Effector memory CD8-positive, alpha-beta T cell (primary cell): ENCODE measurements at regions not wholly inside any gene's neighbourhood (a gene's known extent, or its start where the extent isn't known, plus 50 kb on each side); places are given as distances from the start of the nearest gene placed in this dataset.
"Not testable (repeated sequence)": the region's sequence is repeated elsewhere in the genome, so short reads cannot be mapped to it uniquely, and the experiment has no call there.

Source experiments
- ATAC-seq: fragments of 150-1000 bp; cut with Tn5 transposase; replicated peaks from 2 replicates; pipeline ENCODE4 v1.10.0; 2021; ENCODE audit warnings: mild to moderate bottlenecking, moderate library complexity
- DNase-seq, 3 experiments: peaks; one replicate each; pipeline ENCODE4 v3.0.0; 2021
- H3K27ac Mint-ChIP-seq, 2 donors: one replicate each; pipeline ENCODE4 v1.8.0; 2022; ENCODE audit warnings: mild to moderate bottlenecking in 2 of 2, mixed read lengths in 2 of 2, moderate library complexity in 2 of 2
- H3K27me3 Mint-ChIP-seq, 2 donors: one replicate each; pipeline ENCODE4 v1.8.0; 2022; ENCODE audit warnings: mixed read lengths in 2 of 2
- H3K36me3 Mint-ChIP-seq: one replicate; pipeline ENCODE4 v1.8.0; 2022; ENCODE audit warnings: mild to moderate bottlenecking, moderate library complexity, mixed read lengths; ENCODE audit not compliant: insufficient read depth
- H3K4me1 Mint-ChIP-seq, 2 donors: one replicate each; pipeline ENCODE4 v1.8.0; 2022; ENCODE audit warnings: low read depth in 2 of 2, mixed read lengths in 2 of 2
- H3K4me3 Mint-ChIP-seq, 2 donors: one replicate each; pipeline ENCODE4 v1.8.0; 2022; ENCODE audit warnings: mild to moderate bottlenecking in 2 of 2, mixed read lengths in 2 of 2, moderate library complexity in 2 of 2
- H3K9me3 Mint-ChIP-seq, 2 donors: one replicate each; pipeline ENCODE4 v1.8.0; 2022; ENCODE audit warnings: mixed read lengths in 2 of 2

DNA sequence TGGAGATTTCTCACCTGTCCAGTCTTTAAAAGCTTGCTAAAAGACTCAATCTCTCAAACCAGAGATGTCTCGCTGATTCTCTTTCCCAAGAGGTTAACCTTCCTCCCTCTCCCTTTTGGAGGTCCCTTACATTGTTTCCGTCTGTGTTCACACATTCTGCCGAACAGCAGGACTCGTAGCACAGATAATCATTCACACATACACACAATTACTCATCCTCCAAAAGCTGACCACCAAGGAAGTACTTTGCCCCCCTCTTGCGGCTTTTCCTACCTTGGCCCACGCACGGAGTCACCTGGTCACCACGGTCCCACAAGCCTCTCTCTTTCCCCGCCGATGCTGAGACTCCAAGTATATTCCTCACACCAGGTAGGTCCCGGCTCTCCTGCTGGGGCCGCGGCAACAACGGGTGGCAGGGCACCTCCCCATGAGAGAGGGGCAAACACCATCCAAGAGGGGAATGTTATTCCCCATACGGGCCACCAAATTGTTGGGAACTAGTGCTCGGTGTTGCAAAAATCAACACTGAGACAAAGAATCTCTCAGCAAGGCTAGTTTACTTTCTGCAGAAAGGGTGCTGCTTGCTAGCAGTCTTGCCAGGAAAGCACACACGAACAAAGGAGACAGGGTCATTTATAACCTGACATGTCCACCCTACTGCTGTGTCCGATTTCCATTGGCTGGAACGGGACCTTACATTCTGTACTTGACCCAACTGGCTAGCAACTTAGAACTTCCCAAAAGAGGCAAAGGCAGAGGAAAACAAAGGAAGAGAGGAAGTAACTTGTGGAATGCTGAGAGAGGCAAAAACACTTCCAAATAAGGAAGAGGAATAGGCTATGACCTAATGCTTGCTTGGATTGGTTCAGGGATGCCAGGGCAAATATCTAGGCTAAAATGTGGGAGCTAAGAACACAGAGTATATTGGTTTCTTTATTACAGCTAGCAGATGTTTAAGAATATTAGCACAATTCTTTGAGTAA lies 102.1 kb upstream of the NECTIN3 start:
- Mint-ChIP-seq H3K9me3 (peaks cover 2 to 4% of the 10 kb centered on the region in 2 donors), H3K27ac (no peak overlapping the region), H3K4me1 (no peaks in the 10 kb centered on the region), H3K4me3 (no peak overlapping the region), H3K27me3 (peaks cover 0 to 5% of the 10 kb centered on the region in 2 donors), H3K36me3 (no peaks in the 10 kb centered on the region)
- ATAC-seq (no peak), DNase-seq (no peak)

GRCh38 chr3:110971010-110971601 lies 100.5 kb upstream of the NECTIN3 start:
- H3K9me3 Mint-ChIP-seq: peaks cover 0 to 2% of the 10 kb centered on the region in 2 donors
- no peaks in the 10 kb centered on the region for H3K36me3 Mint-ChIP-seq
- no peak for DNase-seq
- H3K27ac Mint-ChIP-seq: no peak overlapping the region
- H3K4me1 Mint-ChIP-seq: no peaks in the 10 kb centered on the region
- H3K4me3 Mint-ChIP-seq: no peak overlapping the region
- H3K27me3 Mint-ChIP-seq: peaks cover 0 to 5% of the 10 kb centered on the region in 2 donors
- no peak for ATAC-seq

GRCh38 chr3:110973263-110973895 lies 98.2 kb upstream of the NECTIN3 start:
- Mint-ChIP-seq H3K36me3 (no peaks in the 10 kb centered on the region), H3K27me3 (no peaks in the 10 kb centered on the region), H3K4me1 (no peaks in the 10 kb centered on the region), H3K9me3 (peaks cover 0 to 2% of the 10 kb centered on the region in 2 donors), H3K4me3 (no peak overlapping the region), H3K27ac (no peak overlapping the region)
- DNase-seq (no peak), ATAC-seq (no peak)

GRCh38 chr3:110974902-110975301 lies 96.7 kb upstream of the NECTIN3 start:
- Mint-ChIP-seq H3K9me3 (no peaks in the 10 kb centered on the region), H3K4me3 (no peak overlapping the region), H3K36me3 (no peaks in the 10 kb centered on the region), H3K27ac (no peak overlapping the region), H3K4me1 (no peaks in the 10 kb centered on the region), H3K27me3 (no peaks in the 10 kb centered on the region)
- ATAC-seq (no peak), DNase-seq (no peak)

- Mint-ChIP-seq H3K4me3 (no peak overlapping the region), H3K36me3 (no peaks in the 10 kb centered on the region), H3K9me3 (no peaks in the 10 kb centered on the region), H3K27me3 (peaks cover 0 to 16% of the 10 kb centered on the region in 2 donors), H3K27ac (no peak overlapping the region), H3K4me1 (no peaks in the 10 kb centered on the region)
- DNase-seq (no peak), ATAC-seq (no peak)
Measured at GRCh38 chr3:110984456-110985250, 87.0 kb upstream of the NECTIN3 start.

DNA sequence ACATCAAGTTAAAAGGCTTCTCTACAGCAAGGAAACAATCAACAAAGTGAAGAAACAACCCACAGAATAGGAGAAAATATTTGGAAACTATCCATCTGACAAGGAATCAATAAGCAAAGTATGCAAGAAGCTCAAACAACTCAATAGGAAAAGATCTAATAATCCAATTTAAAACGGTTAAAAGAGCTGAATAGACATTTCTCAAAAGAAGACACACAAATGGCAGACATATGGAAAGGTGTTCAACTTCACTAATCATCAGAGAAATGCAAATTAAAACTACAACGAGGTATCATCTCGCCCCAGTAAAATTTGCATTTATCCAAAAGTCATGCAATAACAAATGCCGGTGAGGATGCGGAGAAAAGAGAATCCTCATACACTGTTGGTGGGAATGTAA lies 82.2 kb upstream of the NECTIN3 start:
- DNase-seq (no peak), ATAC-seq (no peak)
- no peaks in the 10 kb centered on the region for H3K9me3 Mint-ChIP-seq
- H3K4me1 Mint-ChIP-seq: no peaks in the 10 kb centered on the region
- no peaks in the 10 kb centered on the region for H3K27me3 Mint-ChIP-seq
- H3K36me3 Mint-ChIP-seq: no peaks in the 10 kb centered on the region
- H3K4me3 Mint-ChIP-seq: no peak overlapping the region
- no peak overlapping the region for H3K27ac Mint-ChIP-seq

- no peaks in the 10 kb centered on the region for H3K9me3 Mint-ChIP-seq
- no peaks in the 10 kb centered on the region for H3K27me3 Mint-ChIP-seq
- ATAC-seq (no peak), DNase-seq (no peak)
- no peak overlapping the region for H3K4me3 Mint-ChIP-seq
- no peaks in the 10 kb centered on the region for H3K4me1 Mint-ChIP-seq
- H3K36me3 Mint-ChIP-seq: no peaks in the 10 kb centered on the region
- no peak overlapping the region for H3K27ac Mint-ChIP-seq
Measured at GRCh38 chr3:110995461-110996231, 76.0 kb upstream of the NECTIN3 start.

GRCh38 chr3:110998766-110999165 lies 72.8 kb upstream of the NECTIN3 start:
- not testable (repeated sequence) for H3K36me3 Mint-ChIP-seq, H3K27me3 Mint-ChIP-seq, H3K4me3 Mint-ChIP-seq, ATAC-seq, DNase-seq, H3K27ac Mint-ChIP-seq, H3K4me1 Mint-ChIP-seq, H3K9me3 Mint-ChIP-seq

GRCh38 chr3:111006485-111006884 lies 65.1 kb upstream of the NECTIN3 start:
- H3K36me3 Mint-ChIP-seq, H3K9me3 Mint-ChIP-seq, H3K27ac Mint-ChIP-seq, DNase-seq, H3K4me1 Mint-ChIP-seq, H3K4me3 Mint-ChIP-seq, H3K27me3 Mint-ChIP-seq, ATAC-seq: not testable (repeated sequence)

DNA sequence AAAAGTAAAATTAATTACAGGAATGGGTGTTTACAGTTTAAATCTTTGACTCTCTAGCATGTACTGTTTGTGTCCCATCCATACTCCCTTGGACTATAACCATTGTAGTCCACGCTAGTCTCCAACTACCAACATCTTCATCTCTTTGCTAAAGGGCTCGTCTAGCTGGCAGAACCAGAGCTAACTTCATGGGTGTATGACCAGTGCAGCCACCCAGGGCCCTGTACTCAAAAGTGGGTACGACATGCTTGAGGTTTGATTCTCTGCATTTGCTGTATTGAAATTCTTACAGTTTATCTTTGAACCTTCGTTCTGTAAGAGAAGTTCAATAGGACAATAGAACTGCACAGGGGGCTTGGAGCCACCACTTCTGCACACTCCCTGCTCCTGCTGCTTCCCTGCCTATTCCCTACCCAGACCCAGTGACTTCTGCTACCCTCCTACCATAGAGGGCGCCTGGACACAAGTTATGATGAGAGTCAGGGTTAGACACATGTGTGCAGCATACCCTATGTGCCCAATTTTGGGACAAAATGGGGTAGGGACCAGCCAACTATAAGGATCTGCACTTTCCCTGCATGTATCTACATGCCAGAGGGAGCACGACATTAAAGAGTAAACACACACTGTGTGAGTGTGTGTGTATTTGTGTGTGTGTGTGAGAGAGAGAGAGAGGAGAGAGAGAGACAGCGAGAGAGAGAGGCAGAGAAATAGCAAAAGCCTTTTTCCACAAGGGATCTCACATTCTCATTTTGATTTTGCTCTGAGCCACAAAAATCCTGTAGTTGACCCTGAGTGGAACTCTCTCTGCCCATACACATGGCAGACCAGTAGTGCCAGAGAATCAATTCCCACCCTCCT lies 59.0 kb upstream of the NECTIN3 start:
- no peak for ATAC-seq
- H3K27ac Mint-ChIP-seq: no peak overlapping the region
- no peaks in the 10 kb centered on the region for H3K36me3 Mint-ChIP-seq
- H3K9me3 Mint-ChIP-seq: no peaks in the 10 kb centered on the region
- no peak for DNase-seq
- H3K4me1 Mint-ChIP-seq: no peaks in the 10 kb centered on the region
- H3K27me3 Mint-ChIP-seq: peaks cover 0 to 6% of the 10 kb centered on the region in 2 donors
- H3K4me3 Mint-ChIP-seq: no peak overlapping the region
